Spleen (tissue), 7 donors: ENCODE measurements at regions not wholly inside any gene's neighbourhood (a gene's known extent, or its start where the extent isn't known, plus 50 kb on each side); places are given as distances from the start of the nearest gene placed in this dataset.

ENCODE experiments used
- CTCF ChIP-seq, 11 experiments: fragments of 200-600 bp in 7 of 11; fragments of 450-650 bp in 4 of 11; sonication (generic) in 4 of 11; IDR thresholded peaks in 8 of 11; conservative IDR thresholded peaks in 3 of 11; 1 replicate in 7 of 11; 2 replicates in 4 of 11; pipeline versions ENCODE4 v1.4.0 to v1.8.0; 2016 to 2021; ENCODE audit warnings: antibody characterized with exemption in 11 of 11, inconsistent platforms in 4 of 11, mild to moderate bottlenecking in 1 of 11
- POLR2A ChIP-seq, 3 donors: fragments of 450-650 bp; IDR thresholded peaks; one replicate each; pipeline ENCODE4 v1.5.1; 2017; ENCODE audit warnings: antibody characterized with exemption in 3 of 3, mild to moderate bottlenecking in 1 of 3
- POLR2AphosphoS5 ChIP-seq, 3 donors: sonication (generic); formaldehyde crosslinking; IDR thresholded peaks; one replicate each; pipeline ENCODE4 v1.5.1; 2017; ENCODE audit warnings: antibody characterized with exemption in 3 of 3
- donor health status: DM: no; HTN: no; CAD: no; lungs with moderate emphysema.
- donor health status: DM: no; HTN: no; CAD: no.
- donor health status: DM: no; HTN: no; CAD: no.

GRCh38 chr21:15495965-15496364 is 233.8 kb upstream of the USP25 start:
- TF ChIP-seq CTCF (IDR thresholded peaks at IDR 0.05 in 8 of 11, conservative IDR thresholded peaks at IDR 0.05 in 3 of 11) (no peak), POLR2A (IDR thresholded peaks at IDR 0.05) (no peak), POLR2AphosphoS5 (IDR thresholded peaks at IDR 0.05) (no peak)
